ENCODE measurements at regions not wholly inside any gene's neighbourhood (a gene's known extent, or its start where the extent isn't known, plus 50 kb on each side); places are given as distances from the start of the nearest gene placed in this dataset.
"Not testable (repeated sequence)": the region's sequence is repeated elsewhere in the genome, so short reads cannot be mapped to it uniquely, and the experiment has no call there.

GRCh38 chr16:31780342-31780741 is 93.3 kb upstream of the ZNF267 start:
- TF ChIP-seq CTCF (IDR thresholded peaks at IDR 0.05), result no peak
- Histone ChIP-seq H3K4me1 (ENCODE audit: control insufficient read depth in 1 of 2, low read depth in 2 of 2) (no peaks in the 10 kb centered on the region), H3K4me3 (no peak overlapping the region), H3K9me3 (peaks cover 59% of the 10 kb centered on the region), H3K27ac (no peak overlapping the region), H3K36me3 (no peaks in the 10 kb centered on the region), H3K27me3 (replicated peaks; ENCODE audit: insufficient read depth) (no peaks in the 10 kb centered on the region)
- DNase-seq (ENCODE audit: low spot score), result no peak
- ATAC-seq (ENCODE audit: insufficient number of reproducible peaks, low FRiP score, low read depth), result no peak

DNA sequence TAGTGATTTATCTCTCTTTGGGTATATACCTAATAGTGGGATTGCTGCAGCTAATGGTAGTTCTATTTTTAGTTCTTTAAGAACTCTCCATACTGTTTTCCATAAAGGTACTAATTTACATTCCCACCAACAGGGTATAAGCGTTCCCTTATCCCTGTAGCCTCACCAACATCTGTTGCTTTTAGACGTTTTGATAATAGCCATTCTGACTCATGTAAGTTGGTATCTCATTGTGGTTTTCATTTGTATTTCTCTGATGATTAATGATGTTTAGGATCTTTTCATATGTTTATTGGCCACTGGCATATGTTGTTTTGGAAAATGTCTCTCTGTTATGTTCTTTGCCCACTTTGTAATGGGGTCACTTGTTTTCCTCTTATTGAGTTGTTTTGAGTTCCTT is 88.5 kb upstream of the ZNF267 start:
- H3K27me3 ChIP-seq (replicated peaks; ENCODE audit: insufficient read depth), result no peaks in the 10 kb centered on the region
- no peaks in the 10 kb centered on the region for H3K36me3 ChIP-seq
- H3K4me3 ChIP-seq, result no peak overlapping the region
- TF ChIP-seq CTCF (IDR thresholded peaks at IDR 0.05), result no peak
- DNase-seq (ENCODE audit: low spot score), result no peak
- no peaks in the 10 kb centered on the region for H3K4me1 ChIP-seq (ENCODE audit: control insufficient read depth in 1 of 2, low read depth in 2 of 2)
- H3K9me3 ChIP-seq, result peaks cover 36% of the 10 kb centered on the region
- ATAC-seq (ENCODE audit: insufficient number of reproducible peaks, low FRiP score, low read depth), result no peak
- H3K27ac ChIP-seq, result no peak overlapping the region

DNA sequence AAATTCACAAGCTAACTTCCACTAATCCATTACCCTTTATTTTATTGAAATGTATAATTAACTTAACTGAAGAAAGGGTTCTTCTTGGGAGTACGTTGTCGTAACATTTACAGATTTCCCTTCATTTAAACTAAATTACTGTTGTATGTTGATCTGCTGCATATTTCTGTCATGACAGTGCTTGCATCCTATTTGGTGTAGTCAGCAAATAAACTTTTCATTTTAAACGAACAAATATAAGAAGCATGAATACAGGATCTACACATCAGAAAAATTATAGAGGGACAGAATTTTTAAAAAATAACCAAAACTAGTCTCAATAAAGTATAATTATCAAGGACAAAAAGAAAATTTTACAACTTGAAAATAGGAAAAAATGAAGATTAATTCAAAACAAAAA is 66.5 kb upstream of the ZNF267 start:
- Histone ChIP-seq H3K36me3 (no peaks in the 10 kb centered on the region), H3K4me1 (ENCODE audit: control insufficient read depth in 1 of 2, low read depth in 2 of 2) (no peaks in the 10 kb centered on the region), H3K9me3 (no peaks in the 10 kb centered on the region), H3K27me3 (replicated peaks; ENCODE audit: insufficient read depth) (no peaks in the 10 kb centered on the region), H3K4me3 (no peak overlapping the region), H3K27ac (no peak overlapping the region)
- DNase-seq (ENCODE audit: low spot score), result no peak
- ATAC-seq (ENCODE audit: insufficient number of reproducible peaks, low FRiP score, low read depth), result no peak
- TF ChIP-seq CTCF (IDR thresholded peaks at IDR 0.05), result no peak

DNA sequence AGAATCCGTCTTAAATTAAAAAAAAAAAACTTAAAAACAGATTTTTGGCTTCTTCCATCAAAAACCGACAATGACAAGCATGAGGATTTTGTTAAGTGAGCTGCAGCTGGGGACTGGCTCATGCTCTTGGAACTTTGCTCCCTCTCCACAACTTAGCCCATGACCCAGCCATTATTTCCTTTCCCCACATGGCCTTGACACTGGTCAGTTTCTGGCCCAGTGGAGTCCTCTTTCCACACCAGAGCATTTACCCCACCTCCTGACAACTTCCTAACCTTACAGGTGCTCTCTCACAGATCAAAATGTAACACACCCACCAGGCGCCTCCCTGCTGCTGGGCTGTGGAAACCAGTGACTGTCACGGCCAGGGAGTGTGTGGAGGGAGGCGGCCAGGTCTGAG is 62.7 kb upstream of the ZNF267 start:
- Histone ChIP-seq H3K9me3 (no peaks in the 10 kb centered on the region), H3K4me3 (no peak overlapping the region), H3K4me1 (ENCODE audit: control insufficient read depth in 1 of 2, low read depth in 2 of 2) (no peaks in the 10 kb centered on the region), H3K27ac (no peak overlapping the region), H3K27me3 (replicated peaks; ENCODE audit: insufficient read depth) (no peaks in the 10 kb centered on the region), H3K36me3 (no peaks in the 10 kb centered on the region)
- no peak for ATAC-seq (ENCODE audit: insufficient number of reproducible peaks, low FRiP score, low read depth)
- TF ChIP-seq CTCF (IDR thresholded peaks at IDR 0.05), result no peak
- DNase-seq (ENCODE audit: low spot score), result no peak

DNA sequence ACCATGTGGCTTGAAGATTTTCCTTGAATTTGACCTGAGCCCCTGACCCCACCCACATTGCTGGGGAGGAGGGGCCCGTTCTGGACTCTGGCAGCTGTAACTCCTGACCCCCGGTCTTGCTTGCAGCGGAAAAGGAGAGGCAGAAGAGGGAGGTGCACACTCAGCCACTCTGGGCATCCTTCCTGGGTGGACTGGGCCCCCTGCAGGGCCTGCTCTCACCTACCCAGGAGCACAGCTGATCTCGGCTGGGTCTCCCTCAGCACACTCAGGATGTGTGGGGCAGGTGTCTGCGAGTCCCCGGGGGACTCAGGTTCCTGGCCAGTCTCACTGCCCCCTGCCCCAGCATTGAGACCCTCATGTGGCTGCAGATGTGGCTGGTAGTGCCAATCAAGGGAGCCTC is 57.5 kb upstream of the ZNF267 start:
- H3K9me3 ChIP-seq; ATAC-seq (ENCODE audit: insufficient number of reproducible peaks, low FRiP score, low read depth); H3K36me3 ChIP-seq; H3K27ac ChIP-seq; H3K4me3 ChIP-seq; DNase-seq (ENCODE audit: low spot score); H3K27me3 ChIP-seq (replicated peaks; ENCODE audit: insufficient read depth); H3K4me1 ChIP-seq (ENCODE audit: control insufficient read depth in 1 of 2, low read depth in 2 of 2): not testable (repeated sequence)

DNA sequence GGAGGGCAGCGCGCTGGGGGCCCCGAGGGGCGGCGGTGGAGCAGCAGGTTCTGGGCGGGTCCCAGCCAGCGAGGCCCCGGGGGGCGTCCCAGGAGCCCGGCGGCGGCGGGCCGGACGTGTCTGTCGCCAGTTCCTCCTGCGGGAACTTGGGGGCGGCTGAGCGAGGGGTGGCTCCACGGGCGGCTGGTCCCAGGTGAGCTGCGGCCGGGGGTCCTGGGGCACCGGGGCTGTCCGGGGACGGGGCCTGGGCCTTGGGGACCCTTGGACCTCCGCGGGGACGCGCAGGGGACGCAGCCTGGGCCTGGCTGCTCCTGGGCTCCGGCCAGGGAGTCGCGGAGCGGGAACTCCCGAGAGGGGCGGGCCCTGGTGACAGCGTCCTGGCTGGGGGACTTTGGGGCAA is 54.2 kb upstream of the ZNF267 start:
- no peaks in the 10 kb centered on the region for H3K9me3 ChIP-seq
- ATAC-seq (ENCODE audit: insufficient number of reproducible peaks, low FRiP score, low read depth), result no peak
- no peak overlapping the region for H3K4me3 ChIP-seq
- H3K27me3 ChIP-seq (replicated peaks; ENCODE audit: insufficient read depth), result no peaks in the 10 kb centered on the region
- no peak overlapping the region for H3K27ac ChIP-seq
- no peaks in the 10 kb centered on the region for H3K4me1 ChIP-seq (ENCODE audit: control insufficient read depth in 1 of 2, low read depth in 2 of 2)
- H3K36me3 ChIP-seq, result no peaks in the 10 kb centered on the region
- no peak for DNase-seq (ENCODE audit: low spot score)
- no peak for TF ChIP-seq CTCF (IDR thresholded peaks at IDR 0.05)
